ENCODE measurements at regions not wholly inside any gene's neighbourhood (a gene's known extent, or its start where the extent isn't known, plus 50 kb on each side); places are given as distances from the start of the nearest gene placed in this dataset.

DNA sequence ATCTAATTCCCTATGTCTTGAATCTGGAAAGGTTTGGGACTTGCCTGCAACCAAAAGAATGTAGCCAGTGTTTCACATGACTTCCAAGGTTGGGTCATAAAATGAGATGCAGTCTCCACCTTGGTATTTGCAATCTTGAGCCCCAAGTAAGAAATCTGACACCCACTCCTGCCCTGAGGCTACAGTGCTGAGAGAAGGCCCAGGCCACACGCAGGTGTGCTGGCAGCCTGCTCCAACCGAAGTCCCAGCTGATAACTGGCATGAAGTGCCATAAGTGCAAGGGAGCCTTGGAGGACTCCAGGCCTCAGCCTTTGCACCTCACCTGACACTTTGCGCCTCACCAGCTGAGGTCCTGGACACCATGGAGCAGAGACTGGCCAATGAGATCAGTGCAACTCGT is 182.7 kb downstream of the ANAPC1 start:
- TF ChIP-seq, protein P1, sequence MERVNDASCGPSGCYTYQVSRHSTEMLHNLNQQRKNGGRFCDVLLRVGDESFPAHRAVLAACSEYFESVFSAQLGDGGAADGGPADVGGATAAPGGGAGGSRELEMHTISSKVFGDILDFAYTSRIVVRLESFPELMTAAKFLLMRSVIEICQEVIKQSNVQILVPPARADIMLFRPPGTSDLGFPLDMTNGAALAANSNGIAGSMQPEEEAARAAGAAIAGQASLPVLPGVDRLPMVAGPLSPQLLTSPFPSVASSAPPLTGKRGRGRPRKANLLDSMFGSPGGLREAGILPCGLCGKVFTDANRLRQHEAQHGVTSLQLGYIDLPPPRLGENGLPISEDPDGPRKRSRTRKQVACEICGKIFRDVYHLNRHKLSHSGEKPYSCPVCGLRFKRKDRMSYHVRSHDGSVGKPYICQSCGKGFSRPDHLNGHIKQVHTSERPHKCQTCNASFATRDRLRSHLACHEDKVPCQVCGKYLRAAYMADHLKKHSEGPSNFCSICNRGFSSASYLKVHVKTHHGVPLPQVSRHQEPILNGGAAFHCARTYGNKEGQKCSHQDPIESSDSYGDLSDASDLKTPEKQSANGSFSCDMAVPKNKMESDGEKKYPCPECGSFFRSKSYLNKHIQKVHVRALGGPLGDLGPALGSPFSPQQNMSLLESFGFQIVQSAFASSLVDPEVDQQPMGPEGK (CRISPR knock-in tag; IDR thresholded peaks at IDR 0.05; ENCODE audit: borderline replicate concordance): no peak
- TF ChIP-seq OSR1 (CRISPR knock-in tag; IDR thresholded peaks at IDR 0.05) (no peak), ZFP30 (CRISPR knock-in tag; IDR thresholded peaks at IDR 0.05) (no peak), BACH2 (CRISPR knock-in tag; IDR thresholded peaks at IDR 0.05; ENCODE audit: borderline replicate concordance) (no peak), ARNTL (CRISPR knock-in tag; IDR thresholded peaks at IDR 0.05; ENCODE audit: borderline replicate concordance, low read depth) (no peak)
- TF ChIP-seq, protein P2, sequence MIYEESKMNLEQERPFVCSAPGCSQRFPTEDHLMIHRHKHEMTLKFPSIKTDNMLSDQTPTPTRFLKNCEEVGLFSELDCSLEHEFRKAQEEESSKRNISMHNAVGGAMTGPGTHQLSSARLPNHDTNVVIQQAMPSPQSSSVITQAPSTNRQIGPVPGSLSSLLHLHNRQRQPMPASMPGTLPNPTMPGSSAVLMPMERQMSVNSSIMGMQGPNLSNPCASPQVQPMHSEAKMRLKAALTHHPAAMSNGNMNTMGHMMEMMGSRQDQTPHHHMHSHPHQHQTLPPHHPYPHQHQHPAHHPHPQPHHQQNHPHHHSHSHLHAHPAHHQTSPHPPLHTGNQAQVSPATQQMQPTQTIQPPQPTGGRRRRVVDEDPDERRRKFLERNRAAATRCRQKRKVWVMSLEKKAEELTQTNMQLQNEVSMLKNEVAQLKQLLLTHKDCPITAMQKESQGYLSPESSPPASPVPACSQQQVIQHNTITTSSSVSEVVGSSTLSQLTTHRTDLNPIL (CRISPR knock-in tag; IDR thresholded peaks at IDR 0.05; ENCODE audit: low read depth): no peak

All from SK-N-SH treated with all-trans-retinoic acid at 6 μM for 48 hours (cell line).